ENCODE measurements at regions not wholly inside any gene's neighbourhood (a gene's known extent, or its start where the extent isn't known, plus 50 kb on each side); places are given as distances from the start of the nearest gene placed in this dataset.
"Not testable (repeated sequence)": the region's sequence is repeated elsewhere in the genome, so short reads cannot be mapped to it uniquely, and the experiment has no call there.

DNA sequence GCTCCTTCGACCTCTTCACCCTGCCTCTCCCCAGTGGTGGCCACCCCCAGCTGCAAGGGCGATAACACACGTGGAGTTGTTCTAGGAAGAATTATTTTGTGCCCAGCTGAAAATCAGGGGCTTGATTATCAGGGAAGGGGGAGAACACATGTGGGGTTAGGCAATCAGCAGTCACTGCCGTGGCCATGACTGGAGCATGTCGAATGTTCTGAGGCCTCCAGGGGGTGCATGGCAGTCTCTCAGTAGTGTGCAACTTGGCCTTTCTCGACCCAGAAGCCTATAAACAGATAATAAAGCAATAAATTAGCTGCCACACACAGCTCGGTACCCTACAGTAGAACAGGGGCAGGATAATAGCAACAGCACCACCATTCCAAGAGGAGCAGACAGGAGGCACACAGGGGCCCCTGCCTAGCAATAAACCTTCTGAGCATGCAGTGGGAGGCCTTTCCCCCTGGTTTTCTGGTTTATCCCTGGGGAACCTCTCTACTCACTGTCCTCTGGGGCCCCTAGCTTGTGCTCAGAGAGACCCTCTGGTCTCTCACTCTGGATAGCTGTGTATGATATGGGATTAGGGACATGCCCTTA is 308.2 kb upstream of the PLGLB2 start:
- not testable (repeated sequence) for DNase-seq

DNA sequence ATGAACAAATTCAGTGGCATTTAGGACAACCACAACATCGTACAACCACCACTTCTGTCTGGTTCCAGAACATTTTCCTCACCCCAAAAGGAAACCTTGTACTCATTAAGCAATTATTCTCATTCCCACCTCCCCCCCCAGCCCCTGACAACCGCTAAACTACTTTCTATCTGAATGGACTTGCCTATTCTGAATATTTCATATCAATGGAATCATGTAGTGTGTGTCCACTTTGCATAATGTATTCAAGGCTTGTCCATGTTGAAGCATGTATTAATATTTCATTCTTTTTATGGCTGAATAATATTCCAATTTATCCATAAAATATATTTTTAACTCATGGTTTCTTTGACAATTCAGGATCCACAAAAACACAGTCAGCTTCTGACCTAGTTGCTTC is 307.2 kb upstream of the PLGLB2 start:
- not testable (repeated sequence) for DNase-seq

DNA sequence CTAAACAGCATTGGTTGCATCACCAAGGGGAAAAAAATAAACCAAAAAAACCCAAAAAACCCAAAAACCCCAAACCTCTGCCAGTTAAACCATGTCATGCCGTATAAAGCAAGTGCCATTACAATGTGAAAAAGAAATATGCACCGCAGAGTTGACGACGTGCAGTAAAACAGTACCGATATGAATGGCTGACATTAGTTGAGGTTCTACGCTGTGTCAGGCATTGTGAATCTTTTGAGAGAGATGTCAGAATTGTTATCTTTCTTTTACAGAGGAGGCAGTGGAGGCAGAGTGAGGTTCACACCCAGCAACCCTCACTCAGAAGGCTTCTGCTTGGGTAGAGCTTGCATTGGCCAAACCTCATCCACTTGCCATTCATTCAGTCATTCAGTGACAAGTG is 306.5 kb upstream of the PLGLB2 start:
- not testable (repeated sequence) for DNase-seq

DNA sequence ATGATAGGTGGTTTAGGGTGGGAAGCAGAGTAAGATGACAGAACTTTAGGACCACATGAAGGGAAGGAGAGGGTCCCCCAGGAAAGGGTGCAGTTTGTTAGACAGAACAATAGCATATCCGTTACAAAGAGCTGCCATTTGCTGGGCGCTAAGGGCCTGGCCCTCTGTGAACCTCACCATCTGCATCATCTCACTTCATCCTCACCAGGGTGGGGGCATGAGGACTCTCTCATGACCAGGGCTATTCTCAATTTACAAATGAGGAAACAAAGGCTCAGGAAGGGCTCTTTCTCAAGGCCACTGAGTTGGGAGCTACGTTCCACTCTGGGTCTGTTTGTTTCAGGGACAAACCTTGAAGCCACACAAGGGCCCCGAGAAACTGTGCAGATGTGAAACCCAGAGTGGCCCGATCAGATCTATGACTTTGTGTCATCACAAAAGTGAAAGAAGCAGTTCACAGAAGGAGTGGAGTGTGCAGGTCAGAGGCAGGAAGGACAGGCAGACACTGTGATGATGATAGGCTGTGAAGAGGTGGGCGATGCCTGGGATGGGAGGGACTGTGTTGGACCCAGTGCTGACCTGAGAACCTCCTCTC is 304.8 kb upstream of the PLGLB2 start:
- DNase-seq: not testable (repeated sequence)

DNA sequence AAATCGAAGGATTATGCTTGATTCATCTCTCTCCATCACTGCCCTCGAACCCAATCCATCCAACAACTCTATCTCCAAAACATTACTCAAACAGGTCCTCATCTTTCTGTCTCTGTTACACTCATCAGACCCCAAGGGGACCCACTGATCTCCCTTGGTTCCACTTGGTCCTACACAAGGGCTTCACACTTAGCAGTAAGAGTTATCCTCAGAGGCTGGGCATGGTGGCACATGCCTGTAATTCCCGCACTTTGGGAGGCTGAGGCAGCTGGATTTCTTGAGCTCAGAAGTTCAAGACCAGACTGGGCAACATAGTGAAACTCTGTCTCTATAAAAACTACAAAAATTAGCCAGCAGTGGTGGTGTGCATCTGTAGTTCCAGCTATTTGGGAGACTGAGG is 302.9 kb upstream of the PLGLB2 start:
- not testable (repeated sequence) for DNase-seq

DNA sequence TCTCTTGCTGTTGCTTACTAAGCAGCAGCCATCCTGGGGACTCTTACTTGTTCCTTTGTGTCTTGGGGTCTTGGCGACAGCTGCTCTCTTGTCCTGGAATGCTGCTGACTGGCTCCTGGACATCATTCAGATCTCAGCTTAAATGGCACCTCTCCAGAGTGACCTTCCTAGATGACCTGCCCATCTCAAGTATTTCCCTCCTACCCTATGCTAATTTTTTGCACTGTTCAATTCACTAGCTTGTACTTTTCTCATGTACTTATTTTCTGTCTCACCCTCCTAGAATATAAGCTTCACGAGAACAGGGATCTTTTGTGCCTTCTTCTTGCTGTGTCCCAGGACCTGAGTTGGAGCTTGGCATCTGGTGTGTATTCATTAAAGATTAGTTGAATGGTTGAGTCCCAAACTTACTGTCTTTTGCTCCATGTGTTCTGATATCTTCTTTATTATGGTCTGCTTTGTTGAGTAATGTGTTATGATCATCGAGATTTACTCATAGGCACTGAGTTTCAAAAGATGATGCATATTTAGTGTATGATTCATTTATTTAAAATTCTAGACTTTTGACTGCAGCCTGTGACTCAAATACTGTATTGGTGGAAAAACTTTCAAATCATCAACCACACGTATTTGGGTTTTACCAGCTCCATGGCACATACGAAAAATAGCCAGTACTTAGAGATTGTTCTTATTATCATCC is 302.1 kb upstream of the PLGLB2 start:
- DNase-seq: not testable (repeated sequence)

DNA sequence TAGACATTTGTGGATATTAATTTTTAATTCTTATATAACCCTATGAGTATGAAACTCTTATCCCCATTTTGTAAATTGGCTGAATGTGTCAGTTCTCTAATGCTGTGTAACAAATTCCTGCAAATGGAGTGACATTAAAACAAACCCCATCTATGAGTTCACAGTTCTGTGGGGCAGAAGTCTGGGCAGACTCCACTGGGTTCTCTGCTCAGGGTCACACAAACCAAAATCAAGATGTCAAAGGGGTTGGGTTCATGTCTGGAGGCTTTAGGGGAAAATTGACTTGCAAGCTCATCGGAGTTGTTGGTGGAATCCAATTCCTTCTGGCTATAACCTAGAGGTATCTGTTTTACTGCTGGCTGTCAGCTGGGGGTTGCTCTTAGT is 301.6 kb upstream of the PLGLB2 start:
- not testable (repeated sequence) for DNase-seq

DNA sequence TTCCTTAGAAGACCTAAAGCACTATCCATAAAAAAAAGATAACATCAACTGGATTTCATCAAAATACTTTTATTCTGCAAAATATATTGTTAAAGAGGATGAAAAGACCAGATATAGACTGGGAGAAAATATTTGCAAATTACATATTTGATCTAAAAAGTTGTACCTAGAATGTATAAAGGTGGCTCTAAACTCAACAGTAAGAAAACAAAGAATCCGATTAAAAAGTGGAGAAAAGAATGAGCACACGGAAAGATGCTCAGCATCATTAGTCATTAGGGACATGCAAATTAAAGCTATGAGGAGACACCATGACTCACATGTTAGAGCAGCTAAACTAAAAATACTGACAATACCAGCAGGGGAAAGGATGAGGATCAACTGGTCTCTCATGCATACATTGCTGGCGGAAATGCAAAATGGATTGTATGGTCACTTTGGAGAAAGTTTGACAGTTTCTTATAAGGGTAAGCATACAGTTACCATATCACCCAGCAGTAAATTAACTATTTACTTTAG is 298.4 kb upstream of the PLGLB2 start:
- not testable (repeated sequence) for DNase-seq

DNA sequence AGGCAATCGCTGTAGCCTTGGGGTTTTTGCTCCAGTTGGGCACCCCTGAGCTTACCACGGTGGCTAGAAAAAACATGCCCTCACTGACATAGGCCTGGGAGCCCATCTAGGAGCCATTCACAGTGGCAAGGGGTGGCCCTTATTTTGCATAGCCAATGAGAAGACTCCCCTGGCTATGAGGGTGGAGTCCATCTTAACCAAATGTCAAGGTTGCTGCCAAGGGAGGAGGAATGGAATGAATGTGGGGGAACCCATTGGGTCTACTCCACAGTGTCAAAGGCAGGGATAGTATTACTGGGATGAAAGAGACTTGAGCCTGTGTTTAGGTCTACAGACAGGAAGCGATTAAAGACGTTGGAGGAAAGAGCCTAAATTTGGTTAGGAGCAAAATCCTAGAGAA is 295.7 kb upstream of the PLGLB2 start:
- DNase-seq: not testable (repeated sequence)

DNA sequence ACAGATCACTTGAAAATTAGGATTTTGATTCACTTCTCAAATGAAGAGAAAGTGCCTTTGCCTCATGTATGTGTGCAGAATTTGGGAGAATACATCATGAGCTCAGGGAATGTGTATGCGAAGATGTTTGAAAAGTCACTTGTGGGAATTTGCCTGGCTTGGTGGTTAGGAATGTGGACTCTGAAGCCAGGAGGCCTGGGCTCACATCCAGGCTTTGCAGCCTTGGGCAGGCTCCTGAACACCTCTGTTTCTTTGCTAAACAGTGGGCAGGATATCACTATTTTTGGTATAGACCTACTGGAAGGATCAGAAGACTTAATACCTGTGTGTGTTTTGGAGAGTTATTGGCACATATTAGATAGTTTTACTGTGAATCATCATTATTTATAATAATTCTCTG is 295.0 kb upstream of the PLGLB2 start:
- not testable (repeated sequence) for DNase-seq

DNA sequence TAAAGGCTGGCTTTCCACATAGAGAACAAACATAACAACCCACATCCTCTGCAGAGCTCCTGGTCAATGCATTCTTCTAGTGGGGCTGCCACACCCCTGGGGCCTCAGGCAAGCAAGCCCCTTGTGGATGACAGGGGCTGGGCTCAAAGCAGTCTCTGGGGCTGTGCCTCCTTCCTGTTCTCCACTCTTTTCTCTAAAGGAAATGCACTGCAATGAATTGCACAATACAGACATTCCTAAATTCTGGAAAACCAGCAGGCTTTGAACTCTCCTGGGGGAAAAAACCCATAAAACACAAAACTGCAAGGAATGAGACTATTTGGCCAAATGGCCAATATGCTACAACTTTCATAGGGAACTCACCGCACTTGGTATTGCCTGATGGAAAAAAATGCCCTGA is 293.9 kb upstream of the PLGLB2 start:
- DNase-seq: not testable (repeated sequence)

DNA sequence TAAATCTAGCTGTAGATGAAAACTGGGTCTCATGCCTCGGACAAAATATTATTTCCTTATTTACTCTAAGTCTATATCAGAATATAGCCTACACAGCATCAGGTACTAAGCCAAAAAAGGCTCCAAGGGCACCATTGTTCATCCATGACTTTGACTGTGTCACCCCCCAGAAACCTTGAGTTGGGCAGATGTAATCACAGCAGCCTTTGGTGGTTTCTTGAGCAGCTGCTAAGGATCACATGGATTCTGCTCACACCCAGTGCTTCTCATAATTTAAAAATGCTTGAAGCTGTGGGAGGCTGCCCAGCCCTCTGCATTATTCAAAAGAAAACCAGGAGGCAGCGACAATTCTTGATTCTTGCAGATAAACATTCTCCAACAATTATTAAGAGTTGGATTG is 293.5 kb upstream of the PLGLB2 start:
- DNase-seq: not testable (repeated sequence)

DNA sequence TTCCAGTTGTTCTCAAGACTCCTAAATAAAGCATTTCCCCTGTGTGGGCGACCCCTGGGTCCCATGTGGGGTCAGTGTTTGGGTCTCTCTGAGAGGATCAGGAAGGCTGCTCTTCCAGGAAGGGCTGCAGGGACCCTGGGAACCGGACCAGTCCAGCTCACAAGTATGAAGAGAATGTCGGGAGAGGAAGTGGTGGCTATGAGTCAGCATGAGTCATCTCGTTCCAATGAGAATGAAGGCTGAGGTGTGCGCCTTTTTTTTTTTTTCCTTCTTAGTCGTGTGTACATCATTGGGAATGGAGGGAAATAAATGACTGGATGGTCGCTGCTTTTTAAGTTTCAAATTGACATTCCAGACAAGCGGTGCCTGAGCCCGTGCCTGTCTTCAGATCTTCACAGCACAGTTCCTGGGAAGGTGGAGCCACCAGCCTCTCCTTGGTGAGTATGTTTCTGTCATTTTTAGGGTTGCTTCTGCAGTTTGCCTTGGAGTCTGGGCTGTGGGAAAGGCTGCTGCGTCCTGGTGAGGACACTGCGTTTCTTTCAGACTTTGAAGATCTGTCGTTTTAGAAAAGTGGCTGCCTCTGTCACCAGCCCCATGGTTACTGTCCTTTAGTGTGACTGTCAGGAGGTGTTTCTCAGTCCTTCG is 292.6 kb upstream of the PLGLB2 start:
- DNase-seq: not testable (repeated sequence)

DNA sequence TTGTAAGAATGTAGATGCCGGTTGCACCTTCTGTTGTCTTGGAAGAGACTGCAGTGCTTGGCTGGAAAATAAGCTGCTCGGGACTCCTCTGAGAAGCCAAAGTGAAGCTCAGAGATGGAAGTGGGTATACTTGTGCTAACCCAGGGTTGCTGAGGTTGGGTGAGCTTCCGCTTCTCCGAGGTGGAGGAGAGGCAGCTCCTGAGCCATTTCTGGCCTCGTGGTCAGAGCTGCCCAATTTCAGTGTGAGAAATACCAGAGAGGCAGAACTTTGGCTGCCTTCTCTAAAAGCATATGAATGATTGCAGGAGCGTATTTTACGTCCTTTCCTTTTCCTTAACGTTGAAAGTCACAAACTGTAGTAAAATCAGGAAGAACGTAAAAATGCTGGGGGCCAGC is 292.0 kb upstream of the PLGLB2 start:
- DNase-seq: not testable (repeated sequence)

DNA sequence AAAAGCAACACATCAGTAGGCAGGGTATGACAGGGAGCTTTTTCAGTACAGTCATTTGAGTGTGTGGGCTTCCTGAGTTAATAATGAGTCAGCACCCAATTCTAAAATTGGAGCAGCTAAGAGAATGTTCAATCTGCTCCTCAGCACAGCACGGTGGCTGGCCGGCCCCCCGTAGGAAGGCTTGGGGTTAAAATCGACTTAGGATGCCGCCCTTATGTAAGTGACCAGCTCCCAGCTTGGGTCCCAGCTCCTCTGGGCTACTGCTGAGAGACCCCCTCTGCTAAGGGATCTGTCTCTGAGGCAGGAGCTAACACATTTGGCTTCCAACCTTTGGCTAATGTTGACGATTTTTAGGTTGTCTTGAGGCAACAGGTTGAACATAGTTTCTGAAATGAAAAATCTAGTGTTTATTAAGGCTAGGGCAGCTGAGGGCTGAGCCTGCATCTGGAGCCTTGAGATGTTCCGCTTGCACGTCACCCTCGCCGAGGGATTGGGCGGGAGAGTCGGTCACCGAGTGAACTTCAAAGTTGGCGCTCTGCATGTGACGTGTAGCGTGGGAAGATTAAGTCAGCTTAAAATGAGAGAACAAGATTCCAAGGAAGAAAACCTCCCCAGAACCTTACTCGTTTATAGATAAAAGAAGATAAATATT is 291.3 kb upstream of the PLGLB2 start:
- DNase-seq: peak; percentile 36

DNA sequence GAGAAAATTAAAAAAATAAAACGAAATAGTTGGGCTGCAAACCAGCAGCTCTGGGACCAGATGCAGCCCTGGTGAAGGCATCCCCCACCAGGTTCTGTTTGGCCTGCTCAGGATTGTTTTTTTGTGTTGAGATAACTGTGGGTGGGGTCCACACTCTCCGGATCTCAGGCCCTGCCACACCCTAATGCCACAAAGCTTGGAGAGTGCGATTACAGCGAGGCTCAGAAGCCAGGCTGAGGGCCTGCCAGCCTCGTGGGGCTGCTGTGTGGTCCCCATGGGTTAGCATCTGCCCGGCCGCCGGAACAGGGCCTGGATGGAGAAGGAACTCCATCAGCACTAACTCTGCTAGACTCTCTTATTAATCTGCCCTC is 290.8 kb upstream of the PLGLB2 start:
- DNase-seq: not testable (repeated sequence)

DNA sequence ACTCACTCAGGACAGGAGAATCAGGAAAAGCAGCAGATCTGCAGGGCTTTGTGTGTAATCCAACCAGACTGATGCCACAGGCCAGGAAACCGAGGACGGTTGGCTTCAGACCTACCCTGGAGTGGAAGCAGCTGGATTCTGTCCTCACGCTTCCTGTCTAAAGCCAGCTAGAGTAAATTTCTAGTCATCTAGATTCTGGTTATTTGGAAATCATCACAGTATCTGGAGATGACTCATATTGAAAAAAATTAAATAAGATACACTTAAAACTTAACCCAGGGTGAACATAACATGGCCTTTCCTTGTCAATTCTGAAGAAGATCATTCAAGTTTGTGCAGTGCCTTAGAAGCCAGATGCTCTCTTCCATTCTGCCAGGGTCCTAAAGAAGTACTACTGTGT is 288.9 kb upstream of the PLGLB2 start:
- DNase-seq: not testable (repeated sequence)

DNA sequence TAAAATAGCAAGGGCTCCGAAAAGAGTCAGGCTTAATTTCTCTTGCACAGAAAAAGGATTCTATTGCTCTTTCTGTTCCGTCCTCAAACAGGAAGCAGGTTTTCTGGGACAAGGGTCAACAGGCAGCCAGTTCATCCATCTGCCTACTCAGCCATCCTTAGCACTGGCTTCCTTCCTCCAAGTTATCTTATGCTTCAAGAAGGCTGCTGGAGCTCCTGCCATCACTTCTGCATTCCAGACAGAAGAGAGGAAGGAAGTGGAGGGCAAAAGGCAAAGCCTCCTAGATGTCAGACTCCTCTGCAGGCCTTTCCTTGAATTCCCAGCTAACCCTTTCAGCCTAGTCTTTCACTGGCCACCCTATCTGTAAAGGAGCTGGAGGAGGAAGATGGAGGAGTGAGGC is 287.8 kb upstream of the PLGLB2 start:
- DNase-seq: not testable (repeated sequence)

DNA sequence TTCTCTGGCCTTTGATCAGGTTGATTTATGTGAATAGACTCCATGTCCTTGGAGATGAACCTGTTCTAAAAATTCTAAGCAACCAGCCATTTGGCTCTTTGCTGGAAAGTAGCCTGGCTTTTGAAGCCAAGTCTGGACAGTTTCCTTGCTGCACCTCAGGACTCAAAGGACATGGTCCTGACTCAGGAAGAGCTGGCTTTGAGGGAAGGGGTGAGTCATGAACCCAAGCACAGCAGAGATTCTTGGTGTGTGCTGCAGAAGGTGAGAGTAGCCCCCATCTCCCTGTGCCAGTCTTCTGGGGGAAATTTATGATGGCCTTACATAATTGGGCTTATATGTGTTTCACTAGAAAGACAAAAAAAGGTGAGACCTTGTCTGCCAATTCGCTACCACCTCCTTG is 287.2 kb upstream of the PLGLB2 start:
- not testable (repeated sequence) for DNase-seq

DNA sequence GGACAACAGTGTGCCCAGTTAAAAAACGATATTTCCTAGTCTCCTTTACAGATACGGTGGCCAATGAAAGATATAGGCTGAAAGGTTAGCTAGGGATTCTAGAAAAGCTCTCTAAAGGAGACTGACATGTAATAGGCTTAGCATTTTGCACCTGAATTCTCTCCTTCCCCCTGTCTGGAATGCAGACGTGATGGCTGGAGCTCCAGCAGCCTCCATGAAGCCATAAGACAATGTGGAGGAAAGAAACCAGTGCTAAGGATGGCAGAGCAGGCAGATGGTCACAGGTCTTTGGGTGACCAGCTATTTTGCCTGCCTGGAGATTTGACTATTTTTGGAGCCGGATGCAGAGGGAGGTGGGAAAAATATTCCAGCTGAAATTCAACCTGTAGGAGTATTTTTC is 286.2 kb upstream of the PLGLB2 start:
- DNase-seq: not testable (repeated sequence)

DNA sequence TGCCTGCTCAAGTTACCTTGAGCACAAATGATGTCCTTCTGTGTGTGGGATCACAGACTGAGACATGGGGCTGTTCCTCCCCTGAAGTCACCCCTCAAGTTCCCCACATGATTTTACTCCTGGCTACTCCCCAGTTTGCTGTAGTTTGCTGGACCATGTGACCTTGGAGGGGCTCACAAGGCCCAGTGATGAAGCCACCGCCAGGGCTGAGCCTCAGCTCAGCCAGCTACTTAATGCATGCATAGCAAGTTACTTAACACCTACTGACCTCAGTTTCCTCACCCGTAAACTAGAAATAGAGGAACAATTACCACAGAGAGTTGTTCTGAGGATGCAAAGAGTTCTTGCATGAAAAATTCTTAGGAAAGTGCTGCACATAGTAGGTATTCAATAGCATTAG is 283.7 kb upstream of the PLGLB2 start:
- DNase-seq: not testable (repeated sequence)

DNA sequence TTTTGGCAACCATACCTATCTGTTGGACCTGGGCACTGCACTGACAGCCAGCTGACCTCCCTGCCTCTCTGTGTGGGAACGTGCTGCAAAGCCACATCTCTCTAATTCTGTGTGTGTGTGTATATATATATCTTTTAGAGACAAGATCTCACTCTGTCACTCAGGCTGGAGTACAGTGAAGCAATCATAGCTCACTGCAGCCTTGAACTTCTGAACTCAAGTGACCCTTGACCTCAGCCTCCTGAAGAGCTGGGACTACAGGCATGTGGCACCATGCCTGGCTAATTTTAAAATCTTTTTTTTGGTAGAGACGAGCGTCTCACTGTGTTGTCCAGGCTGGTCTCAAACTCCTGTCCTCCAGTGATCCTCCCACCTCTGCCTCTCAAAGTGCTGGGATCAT is 282.2 kb upstream of the PLGLB2 start:
- DNase-seq: not testable (repeated sequence)

DNA sequence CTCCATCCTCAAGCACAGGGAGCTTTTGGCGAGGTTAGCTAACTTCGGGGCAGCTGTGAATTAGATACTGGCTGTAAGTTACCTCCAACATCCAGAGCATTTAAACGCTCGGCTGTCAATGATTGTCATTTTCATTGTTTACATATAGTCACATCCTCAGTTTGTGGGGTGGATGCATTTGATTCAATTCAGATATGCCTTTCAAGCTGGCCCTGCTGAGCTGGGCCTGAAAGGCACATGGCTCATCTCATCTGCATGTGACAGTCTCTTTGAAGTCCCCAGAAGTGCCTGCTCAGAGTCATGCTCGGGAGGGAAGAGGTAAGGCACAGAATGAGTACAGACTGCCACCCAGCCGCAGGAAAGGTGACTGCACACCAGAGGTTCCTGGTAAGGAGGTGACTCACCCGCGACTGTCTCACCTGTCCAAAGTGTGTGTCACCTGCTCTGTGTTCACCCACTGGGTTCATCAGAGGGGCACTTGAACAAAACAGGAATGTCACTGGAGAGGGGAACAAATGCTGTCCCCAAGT is 281.2 kb upstream of the PLGLB2 start:
- DNase-seq: peak; percentile 74
